ENCODE measurements at regions not wholly inside any gene's neighbourhood (a gene's known extent, or its start where the extent isn't known, plus 50 kb on each side); places are given as distances from the start of the nearest gene placed in this dataset.

DNA sequence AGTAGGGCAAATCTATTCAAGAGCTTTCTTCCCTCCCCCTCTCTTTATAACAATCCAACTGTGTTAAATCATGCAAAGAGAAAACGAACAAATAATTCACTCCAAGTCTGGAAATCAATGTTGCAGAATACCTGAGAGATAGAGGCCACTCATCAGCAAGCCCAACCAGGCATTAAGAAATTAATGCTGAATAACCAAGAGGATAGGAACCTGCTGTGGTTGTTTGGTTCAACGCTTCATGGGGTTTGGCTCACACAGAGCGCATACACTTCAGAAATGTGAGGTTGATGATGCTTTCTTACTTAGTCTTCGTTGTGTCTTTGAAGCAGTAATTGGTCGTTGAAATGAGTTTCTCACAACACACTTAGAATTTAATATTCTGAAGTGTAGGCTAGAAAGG is 1540.0 kb upstream of the PABPC4L start:
- TF ChIP-seq, protein P1, sequence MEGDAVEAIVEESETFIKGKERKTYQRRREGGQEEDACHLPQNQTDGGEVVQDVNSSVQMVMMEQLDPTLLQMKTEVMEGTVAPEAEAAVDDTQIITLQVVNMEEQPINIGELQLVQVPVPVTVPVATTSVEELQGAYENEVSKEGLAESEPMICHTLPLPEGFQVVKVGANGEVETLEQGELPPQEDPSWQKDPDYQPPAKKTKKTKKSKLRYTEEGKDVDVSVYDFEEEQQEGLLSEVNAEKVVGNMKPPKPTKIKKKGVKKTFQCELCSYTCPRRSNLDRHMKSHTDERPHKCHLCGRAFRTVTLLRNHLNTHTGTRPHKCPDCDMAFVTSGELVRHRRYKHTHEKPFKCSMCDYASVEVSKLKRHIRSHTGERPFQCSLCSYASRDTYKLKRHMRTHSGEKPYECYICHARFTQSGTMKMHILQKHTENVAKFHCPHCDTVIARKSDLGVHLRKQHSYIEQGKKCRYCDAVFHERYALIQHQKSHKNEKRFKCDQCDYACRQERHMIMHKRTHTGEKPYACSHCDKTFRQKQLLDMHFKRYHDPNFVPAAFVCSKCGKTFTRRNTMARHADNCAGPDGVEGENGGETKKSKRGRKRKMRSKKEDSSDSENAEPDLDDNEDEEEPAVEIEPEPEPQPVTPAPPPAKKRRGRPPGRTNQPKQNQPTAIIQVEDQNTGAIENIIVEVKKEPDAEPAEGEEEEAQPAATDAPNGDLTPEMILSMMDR (IDR thresholded peaks at IDR 0.05): no peak
- no peak for TF ChIP-seq ZFX (IDR thresholded peaks at IDR 0.05; ENCODE audit: borderline replicate concordance)
